K562 (cell line): ENCODE measurements at regions not wholly inside any gene's neighbourhood (a gene's known extent, or its start where the extent isn't known, plus 50 kb on each side); places are given as distances from the start of the nearest gene placed in this dataset.

Experiments used
- ATAC-seq: fragments of 200-7000 bp; cut with Tn5 transposase; 3 replicates; pipeline ENCODE4 v1.9.1; 2020; ENCODE audit warnings: moderate library complexity
- BruUV-seq: library from RNA; stranded (reverse); fragments of 400-500 nt; replicated peaks from 2 replicates; lab custom pipeline; 2021; lab: Mats Ljungman, UMichigan
- CTCF ChIA-PET: fragments of 300-600 bp; formaldehyde crosslinking; extraction: SDS; loops from one replicate; lab custom pipeline; 2021; ENCODE audit warnings: low intra/inter-chr PET ratio; lab: Yijun Ruan, JAX
- POLR2A ChIA-PET: fragments of 300-600, 350-650 bp; sonication (Branson Sonifier 250); formaldehyde crosslinking; extraction: SDS; loops from one replicate; lab custom pipeline; 2021; ENCODE audit warnings: antibody characterized with exemption, inconsistent platforms; lab: Yijun Ruan, JAX
- DNase-seq, 4 experiments: peaks; one replicate each; pipeline versions ENCODE4 v3.0.0 to v3.0.0-alpha.2; 2011 to 2018; ENCODE audit warnings: low spot score in 3 of 4, mixed read lengths in 3 of 4; ENCODE audit errors: extremely low read depth in 1 of 4
- FAIRE-seq: peaks from 2 replicates; lab custom pipeline; 2011; peaks lifted over from hg19 to GRCh38; lab: Jason Lieb, UNC
- H2AFZ ChIP-seq: 2 replicates; pipeline ENCODE4 v1.6.0; 2011; ENCODE audit warnings: low read depth, low read length, control low read depth, inconsistent platforms
- H3K27ac ChIP-seq: fragments of 200-600 bp; 3 replicates; pipeline ENCODE4 v1.8.0; 2011; ENCODE audit warnings: low read depth, mild to moderate bottlenecking, control low read depth, inconsistent platforms, low read length, moderate library complexity, mixed read lengths; ENCODE audit errors: extremely low read depth
- H3K27me3 ChIP-seq, 2 experiments: fragments of 300-600 bp in 1 of 2; 2 replicates in 1 of 2; 3 replicates in 1 of 2; pipeline versions ENCODE4 v1.6.0 to v1.8.0; 2011; ENCODE audit warnings: inconsistent platforms in 2 of 2, low read length in 2 of 2, mild to moderate bottlenecking in 1 of 2, mixed read lengths in 1 of 2, moderate library complexity in 1 of 2; ENCODE audit not compliant: control insufficient read depth in 2 of 2, insufficient read depth in 2 of 2
- H3K36me3 ChIP-seq: fragments of 300-600 bp; 3 replicates; pipeline ENCODE4 v1.8.0; 2011; ENCODE audit warnings: mild to moderate bottlenecking, low read length, inconsistent platforms; ENCODE audit not compliant: control insufficient read depth, insufficient read depth
- H3K4me1 ChIP-seq, 2 experiments: fragments of 200-600 bp in 1 of 2; replicated peaks in 1 of 2; 2 replicates in 1 of 2; 3 replicates in 1 of 2; pipeline versions ENCODE4 v1.5.1 to v1.8.0; 2011; ENCODE audit warnings: inconsistent platforms in 2 of 2, low read length in 2 of 2, mild to moderate bottlenecking in 1 of 2, mixed read lengths in 1 of 2, moderate library complexity in 1 of 2; ENCODE audit not compliant: control insufficient read depth in 2 of 2, insufficient read depth in 2 of 2
- H3K4me2 ChIP-seq: 2 replicates; pipeline ENCODE4 v1.6.1; 2011; ENCODE audit warnings: low read length, control low read depth, inconsistent platforms, mixed read lengths; ENCODE audit not compliant: insufficient read depth
- H3K4me3 ChIP-seq: fragments of 200-600 bp; sonication (generic), shearing (Covaris generic); 2 replicates; pipeline ENCODE4 v1.5.1; 2016; ENCODE audit warnings: control low read depth, inconsistent platforms
- H3K79me2 ChIP-seq: fragments of 200-600 bp; 3 replicates; pipeline ENCODE4 v1.8.0; 2011; ENCODE audit warnings: low read length, inconsistent platforms; ENCODE audit not compliant: control insufficient read depth, insufficient read depth
- H3K9ac ChIP-seq, 2 experiments: 2 replicates each; pipeline versions ENCODE4 v1.6.0 to v1.6.1; 2011; ENCODE audit warnings: low read depth in 2 of 2, low read length in 2 of 2, control low read depth in 1 of 2, inconsistent platforms in 1 of 2, mild to moderate bottlenecking in 1 of 2, mixed read lengths in 1 of 2; ENCODE audit not compliant: insufficient read depth in 1 of 2
- H3K9me1 ChIP-seq: one replicate; pipeline ENCODE4 v1.6.0; 2011; ENCODE audit warnings: inconsistent platforms, mild to moderate bottlenecking, low read length, moderate library complexity; ENCODE audit not compliant: control insufficient read depth, insufficient read depth
- H3K9me3 ChIP-seq: replicated peaks from 2 replicates; pipeline ENCODE4 v1.5.1; 2011; ENCODE audit warnings: low read depth, low read length, inconsistent platforms; ENCODE audit not compliant: control insufficient read depth, insufficient read depth
- H4K20me1 ChIP-seq: replicated peaks from 2 replicates; pipeline ENCODE4 v1.6.1; 2011; ENCODE audit warnings: low read length, inconsistent platforms, mixed read lengths; ENCODE audit not compliant: control insufficient read depth, insufficient read depth
- ARID1B ChIP-seq: fragments of 450-650 bp; IDR thresholded peaks from 2 replicates; pipeline ENCODE4 v1.6.1; 2016; ENCODE audit warnings: antibody characterized with exemption, mild to moderate bottlenecking, inconsistent platforms
- BCOR ChIP-seq: fragments of 450-650 bp; IDR thresholded peaks from 2 replicates; pipeline ENCODE4 v1.6.1; 2016
- C11orf30 ChIP-seq: fragments of 450-650 bp; IDR thresholded peaks from 2 replicates; pipeline ENCODE4 v1.6.1; 2016; ENCODE audit warnings: low read depth, mild to moderate bottlenecking
- CCNT2 ChIP-seq: IDR thresholded peaks from 2 replicates; pipeline ENCODE4 v1.6.1; 2011; ENCODE audit warnings: borderline replicate concordance, low read depth, mild to moderate bottlenecking, moderate library complexity, mixed read lengths, low read length; ENCODE audit not compliant: insufficient read length; ENCODE audit errors: extremely low read depth
- CREM ChIP-seq: IDR thresholded peaks from 2 replicates; pipeline ENCODE4 v1.6.1; 2014; ENCODE audit warnings: antibody characterized with exemption, low read depth
- CXXC5 ChIP-seq: fragments of 250-450 bp; sonication (Bioruptor Pico); IDR thresholded peaks from 2 replicates; pipeline ENCODE4 v1.8.0; 2022; ENCODE audit warnings: inconsistent platforms, mild to moderate bottlenecking, moderate library complexity
- MBD2 ChIP-seq: sonication (generic); IDR thresholded peaks from 2 replicates; pipeline ENCODE4 v1.6.1; 2016; ENCODE audit warnings: low read depth, borderline replicate concordance
- NFATC3 ChIP-seq: fragments of 450-650 bp; IDR thresholded peaks from 2 replicates; pipeline ENCODE4 v1.6.1; 2017; ENCODE audit warnings: mild to moderate bottlenecking
- SRSF3 ChIP-seq: fragments of 200-400 bp; formaldehyde crosslinking; IDR thresholded peaks from 2 replicates; pipeline ENCODE4 v1.6.1; 2016; ENCODE audit warnings: mild to moderate bottlenecking, low read length, moderate library complexity; ENCODE audit not compliant: insufficient read depth
- TCF15 ChIP-seq: fragments of 250-450 bp; sonication (Bioruptor Pico); IDR thresholded peaks from 2 replicates; pipeline ENCODE4 v1.8.0; 2022; ENCODE audit warnings: moderate library complexity, mild to moderate bottlenecking, inconsistent platforms
- TFAM ChIP-seq: fragments of 250-450 bp; sonication (Bioruptor Pico); conservative IDR thresholded peaks from 2 replicates; pipeline ENCODE4 v1.5.0; 2021; ENCODE audit warnings: mild to moderate bottlenecking, moderate library complexity
- ZNF507 ChIP-seq: conservative IDR thresholded peaks from 2 replicates; pipeline ENCODE4 v1.6.1; 2017; ENCODE audit warnings: missing genetic modification characterization, missing compliant biosample characterization
- WGBS: fragments of 100-300 bp; shearing (Covaris generic); methylation state at CpG from one replicate; pipeline ENCODE4 v1.1.6; 2016; ENCODE audit warnings: low coverage, mixed read lengths; ENCODE audit not compliant: insufficient coverage; ENCODE audit errors: missing lambda C conversion rate; 5-methylcytosine and 5-hydroxymethylcytosine counted together
- in situ Hi-C: fragments of 300-500 bp; cut with MboI; formaldehyde crosslinking; loops from 4 replicates; pipeline ENCODE4 v1.15.0; 2018; ENCODE audit warnings: inconsistent platforms, mixed read lengths
- intact Hi-C: fragments of 100-400 bp; cut with micrococcal nuclease; formaldehyde crosslinking; loops from 2 replicates; pipeline ENCODE4 v1.14.2; 2022
- TF ChIP-seq, protein P1 (sequence below): fragments of 450-650 bp; formaldehyde crosslinking; IDR thresholded peaks from 2 replicates; pipeline ENCODE4 v1.4.0; 2020; ENCODE audit warnings: mild to moderate bottlenecking, mixed read lengths

DNA sequence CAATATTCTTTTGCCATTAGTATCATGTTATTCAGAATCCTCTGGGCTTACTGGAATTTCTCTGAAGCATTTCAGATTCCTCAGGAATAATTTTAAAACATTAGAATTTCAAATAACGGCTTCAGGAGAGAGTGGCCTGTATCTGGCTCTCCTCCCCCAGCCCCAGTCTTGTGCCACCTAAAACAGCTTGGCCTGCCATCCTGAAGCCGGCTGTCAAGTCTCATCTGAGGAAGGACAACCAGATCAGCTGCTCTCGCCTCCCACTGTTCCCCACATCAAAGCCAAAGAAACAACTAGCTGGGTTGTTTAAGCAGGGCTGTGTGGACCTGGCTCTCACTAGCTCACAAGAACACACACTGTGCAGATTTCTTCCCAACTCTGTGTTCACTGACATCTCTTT lies 178.2 kb downstream of the FGFR2 start:
- H3K9ac ChIP-seq, result no peak overlapping the region
- no peak overlapping the region for H3K4me3 ChIP-seq
- ChIA-PET POLR2A (no interaction called here), CTCF (no interaction called here)
- no peaks in the 10 kb centered on the region for H3K27me3 ChIP-seq
- intact Hi-C loops, result no loop called here
- no peak overlapping the region for H2AFZ ChIP-seq
- H3K27ac ChIP-seq, result no peak overlapping the region
- no peaks in the 10 kb centered on the region for H3K9me1 ChIP-seq
- in situ Hi-C loops, result no loop called here
- WGBS, result 0% methylated on average over 3 of the region's 3 CpGs
- FAIRE-seq, result no peak
- H3K4me2 ChIP-seq, result no peak overlapping the region
- no TSS peak for BruUV-seq
- no peak for DNase-seq
- no peaks in the 10 kb centered on the region for H3K4me1 ChIP-seq
- no peaks in the 10 kb centered on the region for H4K20me1 ChIP-seq
- H3K79me2 ChIP-seq, result no peaks in the 10 kb centered on the region
- H3K36me3 ChIP-seq, result no peaks in the 10 kb centered on the region
- ATAC-seq, result no peak
- H3K9me3 ChIP-seq, result no peaks in the 10 kb centered on the region
- TF ChIP-seq ARID1B (no peak), TCF15 (no peak), CREM (no peak), NFATC3 (no peak), TFAM (CRISPR knock-in tag) (no peak), MBD2 (no peak), ZNF507 (tag) (no peak), CCNT2 (no peak), BCOR (no peak), CXXC5 (CRISPR knock-in tag) (no peak), C11orf30 (no peak), SRSF3 (no peak)
- TF ChIP-seq, protein P1, sequence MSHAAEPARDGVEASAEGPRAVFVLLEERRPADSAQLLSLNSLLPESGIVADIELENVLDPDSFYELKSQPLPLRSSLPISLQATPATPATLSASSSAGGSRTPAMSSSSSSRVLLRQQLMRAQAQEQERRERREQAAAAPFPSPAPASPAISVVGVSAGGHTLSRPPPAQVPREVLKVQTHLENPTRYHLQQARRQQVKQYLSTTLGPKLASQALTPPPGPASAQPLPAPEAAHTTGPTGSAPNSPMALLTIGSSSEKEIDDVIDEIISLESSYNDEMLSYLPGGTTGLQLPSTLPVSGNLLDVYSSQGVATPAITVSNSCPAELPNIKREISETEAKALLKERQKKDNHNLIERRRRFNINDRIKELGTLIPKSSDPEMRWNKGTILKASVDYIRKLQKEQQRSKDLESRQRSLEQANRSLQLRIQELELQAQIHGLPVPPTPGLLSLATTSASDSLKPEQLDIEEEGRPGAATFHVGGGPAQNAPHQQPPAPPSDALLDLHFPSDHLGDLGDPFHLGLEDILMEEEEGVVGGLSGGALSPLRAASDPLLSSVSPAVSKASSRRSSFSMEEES (CRISPR knock-in tag), result no peak
